ENCODE measurements at regions not wholly inside any gene's neighbourhood (a gene's known extent, or its start where the extent isn't known, plus 50 kb on each side); places are given as distances from the start of the nearest gene placed in this dataset.

- DNase-seq (ENCODE audit: low spot score) = no peak
These were observed 56.4 kb upstream of the SPOCK3 start for GRCh38 chr4:167290678-167291077.

GRCh38 chr4:167308876-167309275 lies 74.6 kb upstream of the SPOCK3 start:
- DNase-seq (ENCODE audit: low spot score) = no peak

DNA sequence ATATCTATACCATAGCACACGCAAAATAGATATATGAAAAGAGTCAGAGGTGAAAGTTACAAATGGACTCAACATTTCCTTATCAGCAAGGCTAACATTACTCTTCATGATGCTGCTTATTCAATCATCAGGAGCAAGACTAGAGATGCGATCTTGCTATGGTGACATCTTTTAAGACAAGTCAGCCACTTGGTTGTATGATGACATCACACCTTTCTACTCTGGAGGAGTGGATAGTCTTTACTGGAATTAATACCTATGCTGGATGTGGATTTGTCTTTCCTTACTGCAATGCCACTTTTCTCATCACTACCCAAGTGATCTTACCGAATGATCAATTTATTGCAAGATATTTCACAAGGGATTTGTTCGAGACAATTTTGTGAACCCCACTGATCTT lies 87.0 kb upstream of the SPOCK3 start:
- DNase-seq (ENCODE audit: low spot score) = no peak

GRCh38 chr4:167339781-167340180 lies 105.5 kb upstream of the SPOCK3 start:
- DNase-seq (ENCODE audit: low spot score) = no peak

DNA sequence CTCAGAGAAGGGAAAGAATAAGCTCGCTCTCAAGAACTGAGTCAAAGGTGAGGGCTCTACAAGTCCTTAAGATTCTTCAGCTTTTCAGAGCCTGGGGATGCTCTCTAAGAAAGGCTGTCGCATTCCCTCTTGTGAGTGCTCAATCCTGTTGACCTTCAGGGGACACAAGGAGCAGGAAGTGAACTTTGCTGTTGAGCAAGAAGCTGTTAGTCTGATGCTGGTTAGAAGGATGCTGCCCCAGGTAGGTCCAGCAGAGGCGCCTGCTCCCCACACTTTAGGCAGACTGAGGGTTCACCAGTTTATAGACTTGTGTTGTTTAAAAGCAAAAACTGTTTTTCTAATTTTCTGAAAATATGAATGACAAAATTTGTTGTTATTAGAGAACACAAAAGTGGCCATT lies 125.4 kb upstream of the SPOCK3 start:
- no peak for DNase-seq (ENCODE audit: low spot score)

DNA sequence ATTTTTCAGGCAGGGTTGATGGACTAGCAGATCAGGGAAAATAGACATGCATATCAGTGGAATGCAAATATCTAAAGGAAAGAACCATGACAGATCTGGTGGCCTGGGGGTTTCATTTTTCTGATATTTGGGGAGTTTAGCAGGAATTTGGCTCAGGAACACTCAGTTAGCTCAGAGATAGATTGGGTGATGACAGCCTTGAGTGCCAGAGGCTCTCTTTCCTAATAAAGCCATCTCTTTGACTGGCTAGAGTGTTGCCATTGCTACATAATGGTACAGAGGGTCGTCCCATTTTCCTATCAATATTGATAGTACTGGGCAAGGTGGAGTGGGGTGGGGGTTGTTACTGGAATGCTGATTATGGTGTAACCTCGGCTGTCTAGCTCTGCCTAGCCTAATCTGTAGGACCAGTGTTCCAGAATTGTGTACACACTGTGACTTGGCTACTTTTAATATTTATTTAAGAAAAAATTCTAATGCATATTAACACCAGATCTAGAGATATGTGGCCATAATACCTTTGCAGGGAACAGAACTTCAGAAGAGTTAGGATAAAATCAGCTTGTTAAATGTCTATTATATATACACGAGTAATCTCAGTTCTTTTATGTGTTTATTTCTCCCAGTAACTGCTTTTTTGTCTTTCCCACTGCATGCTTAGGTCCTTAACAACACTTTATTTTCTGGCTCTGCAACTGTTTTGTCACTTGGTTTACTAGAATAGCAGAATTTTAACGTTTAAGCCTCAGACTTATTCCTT lies 145.0 kb upstream of the SPOCK3 start:
- no peak for DNase-seq (ENCODE audit: low spot score)

DNA sequence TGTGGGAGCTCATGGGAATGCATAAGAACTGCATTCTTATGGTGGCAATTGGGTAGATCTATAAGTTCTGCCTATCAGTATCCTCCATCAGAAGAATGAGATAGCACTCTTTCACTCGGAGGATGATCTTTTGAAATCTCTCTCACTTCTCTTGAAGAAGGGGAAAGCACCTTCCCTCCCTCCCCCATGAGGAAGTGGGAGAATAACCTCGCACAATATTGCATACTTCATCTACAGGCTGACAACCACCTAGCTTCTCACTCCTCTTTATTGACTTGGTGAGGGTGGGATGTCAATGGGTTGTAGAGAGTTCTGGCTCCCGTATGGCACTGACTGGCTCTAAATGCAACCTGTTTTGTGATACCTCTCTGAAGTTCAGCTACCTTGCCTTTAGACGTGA lies 146.7 kb upstream of the SPOCK3 start:
- DNase-seq (ENCODE audit: low spot score) = no peak

DNA sequence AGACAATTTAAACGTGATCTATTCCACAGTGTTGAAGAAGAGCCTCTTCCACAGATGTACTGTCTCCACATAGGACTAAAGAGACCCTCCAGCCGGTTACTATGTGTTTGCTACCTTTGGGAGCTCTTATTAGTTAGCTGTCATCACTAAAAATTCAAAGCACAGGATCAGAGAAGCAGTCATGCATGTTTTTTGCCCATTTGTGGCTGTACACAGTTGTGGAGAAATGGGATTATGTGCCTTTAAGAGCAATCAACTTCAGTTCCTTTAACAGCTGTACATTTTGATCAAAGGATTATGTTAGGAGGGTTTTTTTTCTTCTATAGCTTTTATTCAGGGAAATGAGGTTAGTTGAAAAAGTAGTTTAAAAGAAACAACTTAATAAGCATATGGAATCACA lies 149.0 kb upstream of the SPOCK3 start:
- no peak for DNase-seq (ENCODE audit: low spot score)

DNA sequence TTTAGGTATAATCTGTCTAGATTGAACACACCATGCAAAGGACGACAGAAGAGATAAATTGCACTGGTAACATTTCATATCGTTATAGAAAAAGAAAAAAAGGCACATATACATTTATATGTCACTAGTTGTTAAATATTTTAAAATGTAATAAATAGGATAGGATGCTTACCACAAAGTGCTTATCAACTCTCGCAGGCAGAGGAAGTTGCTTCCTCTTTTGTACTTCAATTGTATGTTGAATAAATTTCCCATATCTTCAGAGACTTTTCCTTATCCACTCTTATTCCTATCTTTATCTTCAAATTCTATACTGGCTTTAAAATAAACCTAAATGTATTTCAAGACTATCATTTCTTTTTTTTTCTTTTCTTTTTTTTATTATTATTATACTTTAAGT lies 163.3 kb upstream of the SPOCK3 start:
- DNase-seq (ENCODE audit: low spot score) = no peak

DNA sequence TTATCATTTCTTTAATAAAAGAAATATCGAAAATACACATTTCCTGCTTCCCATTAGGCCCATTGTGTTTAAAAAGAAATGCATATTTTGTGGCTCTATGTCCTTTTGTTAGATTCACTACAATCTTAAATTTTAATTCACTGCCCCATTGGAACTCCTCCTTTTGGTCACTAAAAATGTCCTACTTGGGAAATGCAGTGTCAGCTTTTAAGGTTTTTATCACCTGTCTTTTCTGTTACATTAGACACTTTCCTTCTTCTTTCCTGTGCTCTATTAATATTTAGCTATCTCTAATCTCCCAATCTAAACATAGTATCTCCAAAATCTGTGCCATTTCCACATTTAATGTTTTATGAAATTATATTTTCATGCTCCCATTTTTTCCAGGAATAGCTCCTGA lies 164.9 kb upstream of the SPOCK3 start:
- DNase-seq (ENCODE audit: low spot score) = no peak

GRCh38 chr4:167406181-167406580 lies 171.9 kb upstream of the SPOCK3 start:
- DNase-seq (ENCODE audit: low spot score) = no peak

GRCh38 chr4:167415461-167415860 lies 181.2 kb upstream of the SPOCK3 start:
- no peak for DNase-seq (ENCODE audit: low spot score)

DNA sequence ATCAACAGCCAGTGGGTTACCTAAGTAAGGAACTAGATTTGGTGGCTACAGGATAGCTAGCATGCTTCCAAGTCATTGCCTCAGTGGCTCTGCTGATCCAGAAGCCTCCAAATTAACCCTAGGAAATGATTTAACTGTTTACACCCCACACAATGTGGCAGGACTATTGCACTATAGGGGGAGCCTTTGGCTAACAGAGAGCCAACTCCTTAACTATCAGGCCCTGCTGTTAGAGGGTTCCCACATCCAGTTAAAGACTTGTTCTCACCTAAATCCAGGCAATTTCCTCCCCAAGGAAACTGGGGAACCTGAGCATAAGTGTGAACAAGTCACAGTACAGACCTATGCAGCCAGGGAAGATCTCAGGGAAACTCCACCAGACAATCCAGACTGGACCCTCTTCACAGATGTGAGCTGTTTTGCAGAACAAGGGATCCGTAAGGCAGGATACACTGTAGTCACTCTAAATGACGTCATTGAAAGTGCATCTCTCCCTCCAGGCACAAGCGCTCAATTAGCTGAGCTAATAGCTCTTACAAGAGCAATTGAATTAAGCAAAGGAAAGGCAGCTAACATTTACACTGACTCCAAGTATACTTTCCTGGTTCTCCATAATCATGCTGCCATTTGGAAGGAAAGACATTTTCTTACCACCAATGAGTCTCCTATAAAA lies 185.3 kb upstream of the SPOCK3 start:
- DNase-seq (ENCODE audit: low spot score) = no peak

GRCh38 chr4:167421201-167421600 lies 186.9 kb upstream of the SPOCK3 start:
- DNase-seq (ENCODE audit: low spot score) = no peak

- DNase-seq (ENCODE audit: low spot score) = no peak
These were observed 190.3 kb upstream of the SPOCK3 start for GRCh38 chr4:167424341-167425256.

- no peak for DNase-seq (ENCODE audit: low spot score)
These were observed 193.9 kb upstream of the SPOCK3 start for GRCh38 chr4:167428156-167428555.

DNA sequence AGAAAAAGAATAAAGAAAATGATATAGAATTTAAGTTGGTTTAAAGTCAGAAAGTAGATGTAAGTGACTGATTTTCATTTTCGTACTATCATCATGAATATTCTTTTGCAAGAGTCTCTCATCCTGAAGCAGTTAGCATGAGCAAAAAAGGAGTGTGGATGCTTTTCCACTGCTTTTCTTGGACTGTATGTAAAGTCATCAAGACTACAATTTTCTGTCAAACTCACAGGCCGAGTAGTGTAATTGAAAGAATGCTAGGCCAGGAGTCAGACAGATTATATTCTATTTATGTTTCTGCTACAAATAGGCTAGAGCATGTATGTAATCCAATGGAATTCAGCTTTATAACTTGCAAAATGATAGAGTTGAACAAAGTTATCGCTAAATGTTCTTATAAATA lies 197.1 kb upstream of the SPOCK3 start:
- DNase-seq (ENCODE audit: low spot score) = no peak

DNA sequence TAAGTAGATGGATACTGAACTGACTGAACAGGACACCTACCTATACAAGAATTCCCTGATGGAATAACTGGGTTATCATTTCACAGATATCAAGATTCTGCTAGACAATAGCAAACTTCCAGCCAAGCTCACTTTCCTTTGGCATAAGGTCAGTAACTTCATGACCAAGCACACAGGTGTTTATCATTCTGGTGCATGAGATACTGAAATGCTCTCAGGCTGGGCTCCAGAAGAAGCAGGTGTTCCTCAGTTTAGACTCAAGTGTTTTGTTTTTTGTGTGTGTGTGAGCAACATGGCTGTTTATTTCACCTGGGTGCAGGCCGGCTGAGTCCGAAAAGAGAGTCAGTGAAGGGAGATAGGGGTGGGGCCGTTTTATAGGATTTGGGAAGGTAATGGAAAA lies 201.5 kb upstream of the SPOCK3 start:
- no peak for DNase-seq (ENCODE audit: low spot score)

DNA sequence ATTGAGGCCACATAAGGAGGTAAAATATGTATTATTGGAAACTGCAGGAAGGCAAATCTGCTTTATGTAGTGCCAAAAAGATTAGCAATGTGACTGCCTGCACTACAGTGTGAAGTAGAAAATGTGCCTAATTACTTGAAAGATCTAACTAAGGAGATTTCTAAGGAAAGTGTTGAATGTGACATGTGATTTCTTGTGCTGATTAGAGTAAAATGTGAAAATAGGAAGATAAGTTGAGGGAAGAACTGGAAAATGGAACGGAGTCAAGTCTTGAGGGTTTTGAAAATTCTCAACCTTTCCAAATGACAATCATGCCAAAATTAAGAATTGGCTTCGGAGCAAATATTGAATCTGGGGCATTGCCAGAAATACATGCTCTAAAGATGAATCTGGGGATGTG lies 209.5 kb upstream of the SPOCK3 start:
- DNase-seq (ENCODE audit: low spot score) = no peak

DNA sequence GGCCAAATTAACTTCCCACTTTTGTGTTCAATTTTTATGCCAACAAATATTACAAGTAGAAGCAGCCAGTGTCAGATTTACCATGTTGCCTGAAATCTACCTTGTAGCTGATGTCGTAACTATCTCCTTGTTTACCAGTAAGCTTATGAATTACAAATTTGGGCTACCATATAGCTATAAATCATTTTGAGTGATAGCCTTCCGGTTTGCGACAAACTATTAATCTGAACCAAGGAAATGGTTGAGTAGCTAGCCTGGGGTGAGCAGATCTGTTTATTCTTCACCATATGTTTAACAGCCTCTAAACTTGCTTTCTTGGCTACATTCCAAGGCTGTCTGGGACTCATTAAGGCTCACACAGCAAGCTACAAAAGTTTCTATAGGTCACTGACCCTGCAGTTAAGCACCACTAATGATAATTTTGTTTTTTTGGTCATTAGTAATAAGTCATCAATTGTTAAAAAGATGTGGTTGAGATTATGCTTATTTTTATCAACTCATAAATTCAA lies 218.7 kb upstream of the SPOCK3 start:
- DNase-seq (ENCODE audit: low spot score) = no peak

DNA sequence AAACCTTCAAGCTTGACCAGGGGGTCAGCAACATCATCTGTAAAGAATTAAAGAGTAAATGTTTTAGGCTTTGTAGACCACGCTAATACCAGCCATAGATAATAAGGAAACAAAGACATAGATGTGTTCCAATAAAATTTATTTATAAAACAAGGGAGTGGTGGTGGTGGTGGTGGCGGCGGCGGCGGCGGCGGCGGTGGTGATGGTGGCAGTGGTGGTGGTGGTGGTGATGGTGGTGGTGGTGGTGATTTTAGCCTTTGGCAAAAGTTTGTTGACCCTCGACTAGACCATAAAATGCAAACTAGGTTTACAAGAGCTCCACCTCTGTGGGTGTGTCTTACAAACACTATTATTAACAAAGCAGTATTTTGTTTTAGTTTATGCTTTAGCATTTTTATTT lies 222.3 kb upstream of the SPOCK3 start:
- no peak for DNase-seq (ENCODE audit: low spot score)

DNA sequence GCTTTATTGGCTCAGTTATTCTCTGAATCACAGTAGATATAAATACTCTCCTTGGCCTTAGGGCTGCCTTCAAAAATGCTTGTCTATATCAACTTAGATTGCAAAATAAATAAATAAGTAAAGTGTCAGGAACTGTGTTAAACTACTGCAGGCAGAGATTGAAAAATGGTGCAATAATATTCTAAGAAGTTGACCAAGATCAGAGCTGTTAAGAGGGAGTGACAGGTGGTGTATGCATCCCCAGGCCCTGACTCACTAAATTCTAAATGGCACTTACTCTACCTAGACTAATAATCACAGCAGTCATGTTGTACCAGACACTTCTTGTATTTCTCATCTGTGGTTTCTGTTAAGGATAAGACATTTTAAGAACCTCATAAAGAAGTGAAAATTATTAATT lies 235.1 kb upstream of the SPOCK3 start:
- DNase-seq (ENCODE audit: low spot score) = no peak

DNA sequence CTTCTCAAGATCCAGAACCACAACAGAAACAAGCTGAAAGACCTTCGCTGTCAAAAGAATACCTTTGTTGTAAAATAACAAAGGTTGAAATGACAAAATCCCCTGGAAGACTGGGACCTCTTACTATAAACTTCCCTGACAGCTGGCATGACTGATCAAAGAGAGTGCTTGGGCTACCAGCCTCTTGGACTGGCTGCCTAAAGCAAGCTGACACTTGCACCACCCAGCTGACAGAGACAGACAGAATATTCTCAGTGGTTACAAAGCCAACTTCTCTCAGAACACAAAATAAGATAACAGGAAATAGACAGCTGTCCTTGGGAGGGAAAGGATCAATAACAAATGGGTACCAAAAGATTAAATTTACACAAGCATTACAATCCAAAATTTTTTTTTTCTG lies 241.7 kb upstream of the SPOCK3 start:
- DNase-seq (ENCODE audit: low spot score) = no peak
